ENCODE measurements at regions not wholly inside any gene's neighbourhood (a gene's known extent, or its start where the extent isn't known, plus 50 kb on each side); places are given as distances from the start of the nearest gene placed in this dataset.

DNA sequence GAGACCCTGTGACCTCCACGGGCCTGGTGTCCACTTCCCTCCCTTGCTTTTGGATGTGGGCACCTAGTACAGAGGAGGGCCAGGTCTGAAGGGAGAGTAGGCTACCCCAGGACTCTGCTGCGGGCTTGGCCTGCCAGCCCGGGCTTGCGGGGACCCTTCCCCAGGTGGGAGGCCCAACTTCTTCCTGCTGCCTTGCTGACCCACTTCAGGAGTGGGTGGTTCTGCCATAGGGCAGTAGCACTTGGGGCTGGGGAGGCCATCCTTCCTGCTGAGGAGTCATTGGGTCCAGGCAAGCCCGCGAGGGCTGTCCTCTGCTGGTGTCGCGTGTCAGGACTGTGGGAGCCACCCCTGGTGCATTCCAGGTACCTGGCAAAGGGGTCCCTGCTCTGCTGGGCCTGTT is 1250.0 kb downstream of the BRD1 start:
- TF ChIP-seq, protein P1, sequence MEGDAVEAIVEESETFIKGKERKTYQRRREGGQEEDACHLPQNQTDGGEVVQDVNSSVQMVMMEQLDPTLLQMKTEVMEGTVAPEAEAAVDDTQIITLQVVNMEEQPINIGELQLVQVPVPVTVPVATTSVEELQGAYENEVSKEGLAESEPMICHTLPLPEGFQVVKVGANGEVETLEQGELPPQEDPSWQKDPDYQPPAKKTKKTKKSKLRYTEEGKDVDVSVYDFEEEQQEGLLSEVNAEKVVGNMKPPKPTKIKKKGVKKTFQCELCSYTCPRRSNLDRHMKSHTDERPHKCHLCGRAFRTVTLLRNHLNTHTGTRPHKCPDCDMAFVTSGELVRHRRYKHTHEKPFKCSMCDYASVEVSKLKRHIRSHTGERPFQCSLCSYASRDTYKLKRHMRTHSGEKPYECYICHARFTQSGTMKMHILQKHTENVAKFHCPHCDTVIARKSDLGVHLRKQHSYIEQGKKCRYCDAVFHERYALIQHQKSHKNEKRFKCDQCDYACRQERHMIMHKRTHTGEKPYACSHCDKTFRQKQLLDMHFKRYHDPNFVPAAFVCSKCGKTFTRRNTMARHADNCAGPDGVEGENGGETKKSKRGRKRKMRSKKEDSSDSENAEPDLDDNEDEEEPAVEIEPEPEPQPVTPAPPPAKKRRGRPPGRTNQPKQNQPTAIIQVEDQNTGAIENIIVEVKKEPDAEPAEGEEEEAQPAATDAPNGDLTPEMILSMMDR (IDR thresholded peaks at IDR 0.05): no peak
- no peak for TF ChIP-seq EZH2 (IDR thresholded peaks at IDR 0.05; ENCODE audit: borderline replicate concordance, insufficient read depth, low read depth, low read length, poor library complexity, severe bottlenecking)
